Type B pancreatic cell (in vitro differentiated cells): ENCODE measurements at regions not wholly inside any gene's neighbourhood (a gene's known extent, or its start where the extent isn't known, plus 50 kb on each side); places are given as distances from the start of the nearest gene placed in this dataset.
A peak's percentile ranks its signal among the peaks of the same experiment; 100 is the strongest.

Experiments
- DNase-seq: peaks from one replicate; pipeline ENCODE4 v3.0.0; 2021; ENCODE audit warnings: mixed read lengths; ENCODE audit not compliant: unreplicated experiment; ENCODE audit errors: extremely low spot score
- H3K27ac Mint-ChIP-seq: 2 replicates; pipeline ENCODE4 v1.8.0; 2021; ENCODE audit warnings: mild to moderate bottlenecking, mixed read lengths
- H3K27me3 Mint-ChIP-seq: 2 replicates; pipeline ENCODE4 v1.8.0; 2021; ENCODE audit warnings: mixed read lengths
- H3K36me3 Mint-ChIP-seq: 2 replicates; pipeline ENCODE4 v1.8.0; 2021; ENCODE audit warnings: mixed read lengths
- H3K4me1 Mint-ChIP-seq: one replicate; pipeline ENCODE4 v1.8.0; 2021; ENCODE audit warnings: mixed read lengths; ENCODE audit not compliant: unreplicated experiment
- H3K4me3 Mint-ChIP-seq: 2 replicates; pipeline ENCODE4 v1.8.0; 2021; ENCODE audit warnings: mild to moderate bottlenecking, mixed read lengths
- H3K9me3 Mint-ChIP-seq: 2 replicates; pipeline ENCODE4 v1.8.0; 2021; ENCODE audit warnings: mixed read lengths
- CTCF ChIP-seq: fragments of 200-600 bp; sonication (generic); conservative IDR thresholded peaks from 2 replicates; pipeline ENCODE4 v1.5.0; 2021; ENCODE audit warnings: antibody characterized with exemption, mild to moderate bottlenecking

- H3K27ac Mint-ChIP-seq: no peak overlapping the region
- peaks cover 16% of the 10 kb centered on the region for H3K4me1 Mint-ChIP-seq
- H3K27me3 Mint-ChIP-seq: peaks cover 6% of the 10 kb centered on the region
- H3K4me3 Mint-ChIP-seq: no peak overlapping the region
- peaks cover 5% of the 10 kb centered on the region for H3K9me3 Mint-ChIP-seq
- peak; percentile 61 for TF ChIP-seq CTCF
- H3K36me3 Mint-ChIP-seq: no peaks in the 10 kb centered on the region
- no peak for DNase-seq
These were observed 64.3 kb downstream of the MRPL14 start for GRCh38 chr6:44062771-44063560.

- Mint-ChIP-seq H3K4me1 (peaks cover 23% of the 10 kb centered on the region), H3K9me3 (peaks cover 5% of the 10 kb centered on the region), H3K36me3 (no peaks in the 10 kb centered on the region), H3K27me3 (peaks cover 6% of the 10 kb centered on the region), H3K27ac (no peak overlapping the region), H3K4me3 (no peak overlapping the region)
- TF ChIP-seq CTCF: no peak
- no peak for DNase-seq
These were observed 65.0 kb downstream of the MRPL14 start for GRCh38 chr6:44062105-44062770.

GRCh38 chr6:44061375-44062104 is 65.7 kb downstream of the MRPL14 start:
- no peaks in the 10 kb centered on the region for H3K36me3 Mint-ChIP-seq
- peaks cover 5% of the 10 kb centered on the region for H3K9me3 Mint-ChIP-seq
- no peak for DNase-seq
- peaks cover 6% of the 10 kb centered on the region for H3K27me3 Mint-ChIP-seq
- H3K27ac Mint-ChIP-seq: no peak overlapping the region
- no peak overlapping the region for H3K4me3 Mint-ChIP-seq
- TF ChIP-seq CTCF: no peak
- H3K4me1 Mint-ChIP-seq: peaks cover 23% of the 10 kb centered on the region

- peaks cover 23% of the 10 kb centered on the region for H3K4me1 Mint-ChIP-seq
- no peak overlapping the region for H3K4me3 Mint-ChIP-seq
- H3K9me3 Mint-ChIP-seq: peaks cover 5% of the 10 kb centered on the region
- TF ChIP-seq CTCF: no peak
- peaks cover 6% of the 10 kb centered on the region for H3K27me3 Mint-ChIP-seq
- no peak overlapping the region for H3K27ac Mint-ChIP-seq
- no peak for DNase-seq
- no peaks in the 10 kb centered on the region for H3K36me3 Mint-ChIP-seq
These were observed 66.5 kb downstream of the MRPL14 start for GRCh38 chr6:44060612-44061374.
